ENCODE measurements at regions not wholly inside any gene's neighbourhood (a gene's known extent, or its start where the extent isn't known, plus 50 kb on each side); places are given as distances from the start of the nearest gene placed in this dataset.

DNA sequence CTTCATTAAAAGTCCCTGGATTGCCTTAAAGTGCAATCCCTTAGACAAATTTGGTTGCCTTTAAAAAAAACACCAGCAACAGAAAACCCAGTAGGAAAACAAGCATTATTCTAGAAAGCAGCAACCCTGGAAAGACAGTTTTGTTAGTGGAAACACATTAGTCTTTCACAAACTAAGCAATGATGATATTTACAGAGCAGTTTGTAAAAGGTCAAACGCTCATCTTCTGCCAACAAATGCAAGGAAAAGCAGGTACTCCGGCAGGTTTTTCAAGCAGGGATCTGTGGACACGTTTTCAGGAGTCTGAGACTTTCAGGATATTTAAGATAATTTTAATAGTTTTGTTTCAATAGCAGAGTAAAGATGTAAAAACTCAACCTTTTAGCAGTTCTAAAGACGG lies 202.2 kb downstream of the EXOC5 start:
- Histone ChIP-seq H3K4me3 (ENCODE audit: low read length in 2 of 2) (no peak overlapping the region), H2BK120ac (ENCODE audit: low read depth, low read length) (no peak overlapping the region), H3K27me3 (ENCODE audit: control insufficient read depth in 3 of 3, insufficient read depth in 3 of 3, low read depth in 1 of 3, low read length in 3 of 3) (peaks cover 0 to 38% (median 0%) of the 10 kb centered on the region in 3 experiments), H3K23ac (ENCODE audit: low read depth, low read length, poor library complexity) (no peak overlapping the region), H3K4ac (ENCODE audit: low read length) (no peak overlapping the region), H2BK5ac (ENCODE audit: low read length) (no peak overlapping the region), H3K18ac (ENCODE audit: low read length) (no peak overlapping the region), H2AK5ac (ENCODE audit: low read depth, low read length) (no peak overlapping the region), H3K27ac (replicated peaks; ENCODE audit: low read length) (no peak overlapping the region), H3K9me3 (replicated peaks in 1 of 2; ENCODE audit: control insufficient read depth in 2 of 2, insufficient read depth in 1 of 2, low read depth in 1 of 2, low read length in 2 of 2) (no peaks in the 10 kb centered on the region), H3K9ac (ENCODE audit: low read depth, low read length, poor library complexity) (no peak overlapping the region), H4K91ac (ENCODE audit: low read depth, low read length, poor library complexity) (no peak overlapping the region), H4K8ac (ENCODE audit: low read depth, low read length) (no peak overlapping the region), H2BK15ac (ENCODE audit: low read length) (no peak overlapping the region), H3K79me1 (ENCODE audit: low read depth, low read length) (no peaks in the 10 kb centered on the region), H3K4me2 (ENCODE audit: insufficient read depth, low read length, poor library complexity, severe bottlenecking) (no peak overlapping the region), H2BK12ac (ENCODE audit: low read length) (no peak overlapping the region), H3K14ac (ENCODE audit: low read length) (no peak overlapping the region), H3K36me3 (replicated peaks in 1 of 2; ENCODE audit: control insufficient read depth in 2 of 2, insufficient read depth in 2 of 2, low read length in 2 of 2) (no peaks in the 10 kb centered on the region), H2AFZ (ENCODE audit: low read length) (no peak overlapping the region), H3K4me1 (ENCODE audit: control insufficient read depth in 2 of 2, insufficient read depth in 1 of 2, low read depth in 1 of 2, low read length in 2 of 2) (peaks cover 0 to 3% of the 10 kb centered on the region in 2 donors)
- WGBS, 2 donors (ENCODE audit: extremely low coverage in 2 of 2, insufficient read length in 2 of 2, insufficient replicate concordance in 1 of 2), result no CpG with 5 or more reads among the region's 4 CpGs
- no peak for DNase-seq (ENCODE audit: low spot score)

- no CpG with 5 or more reads among the region's 5 CpGs for WGBS, 2 donors (ENCODE audit: extremely low coverage in 2 of 2, insufficient read length in 2 of 2, insufficient replicate concordance in 1 of 2)
- Histone ChIP-seq H3K23ac (ENCODE audit: low read depth, low read length, poor library complexity) (no peak overlapping the region), H3K4me3 (ENCODE audit: low read length in 2 of 2) (no peak overlapping the region), H2AK5ac (ENCODE audit: low read depth, low read length) (no peak overlapping the region), H3K4ac (ENCODE audit: low read length) (no peak overlapping the region), H2BK15ac (ENCODE audit: low read length) (no peak overlapping the region), H2AFZ (ENCODE audit: low read length) (no peak overlapping the region), H3K4me2 (ENCODE audit: insufficient read depth, low read length, poor library complexity, severe bottlenecking) (no peak overlapping the region), H2BK12ac (ENCODE audit: low read length) (no peak overlapping the region), H3K79me1 (ENCODE audit: low read depth, low read length) (no peaks in the 10 kb centered on the region), H2BK5ac (ENCODE audit: low read length) (no peak overlapping the region), H2BK120ac (ENCODE audit: low read depth, low read length) (no peak overlapping the region), H3K18ac (ENCODE audit: low read length) (no peak overlapping the region), H3K36me3 (replicated peaks in 1 of 2; ENCODE audit: control insufficient read depth in 2 of 2, insufficient read depth in 2 of 2, low read length in 2 of 2) (no peaks in the 10 kb centered on the region), H3K9me3 (replicated peaks in 1 of 2; ENCODE audit: control insufficient read depth in 2 of 2, insufficient read depth in 1 of 2, low read depth in 1 of 2, low read length in 2 of 2) (no peaks in the 10 kb centered on the region), H3K9ac (ENCODE audit: low read depth, low read length, poor library complexity) (no peak overlapping the region), H3K4me1 (ENCODE audit: control insufficient read depth in 2 of 2, insufficient read depth in 1 of 2, low read depth in 1 of 2, low read length in 2 of 2) (peaks cover 0 to 5% of the 10 kb centered on the region in 2 donors), H3K27ac (replicated peaks; ENCODE audit: low read length) (no peak overlapping the region), H3K14ac (ENCODE audit: low read length) (no peak overlapping the region), H4K91ac (ENCODE audit: low read depth, low read length, poor library complexity) (no peak overlapping the region), H4K8ac (ENCODE audit: low read depth, low read length) (no peak overlapping the region), H3K27me3 (ENCODE audit: control insufficient read depth in 3 of 3, insufficient read depth in 3 of 3, low read depth in 1 of 3, low read length in 3 of 3) (peaks cover 0 to 23% (median 0%) of the 10 kb centered on the region in 3 experiments)
- DNase-seq (ENCODE audit: low spot score), result no peak
Measured at GRCh38 chr14:57061009-57061711, 207.5 kb downstream of the EXOC5 start.

DNA sequence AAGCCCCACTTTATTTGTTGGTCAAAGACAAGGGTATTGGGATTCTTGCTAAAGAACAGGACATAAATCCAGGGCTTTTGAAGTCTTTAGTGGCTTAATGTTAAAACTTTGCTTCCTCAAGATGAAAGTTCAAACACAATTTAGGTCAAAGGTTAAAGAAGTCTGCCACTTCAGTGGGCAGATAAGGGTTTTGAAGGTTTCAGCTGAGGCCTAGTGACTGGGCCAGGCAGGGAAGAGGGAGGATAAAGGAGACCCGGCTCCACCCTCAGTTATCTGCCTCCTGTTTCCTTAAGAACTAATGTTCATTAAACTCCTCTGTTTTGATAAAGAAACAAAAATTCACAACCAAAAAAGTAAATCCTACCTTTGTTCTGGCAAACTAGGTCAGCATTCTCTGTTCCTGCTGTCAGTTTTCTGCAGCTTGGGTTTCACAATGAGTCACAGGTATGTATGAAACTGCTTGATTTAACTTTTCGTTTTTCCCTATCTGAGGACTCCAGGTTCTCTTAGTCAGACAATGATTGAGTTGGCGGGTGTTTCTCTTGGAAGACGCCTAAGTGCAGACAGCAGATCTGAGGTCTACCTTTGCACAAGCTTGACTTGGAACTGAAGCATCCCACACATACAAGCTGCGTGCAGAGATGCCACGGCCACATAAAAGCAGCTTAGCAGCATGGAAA lies 208.3 kb downstream of the EXOC5 start:
- Histone ChIP-seq H3K36me3 (replicated peaks in 1 of 2; ENCODE audit: control insufficient read depth in 2 of 2, insufficient read depth in 2 of 2, low read length in 2 of 2) (no peaks in the 10 kb centered on the region), H3K27ac (replicated peaks; ENCODE audit: low read length) (peak overlapping the region; percentile 0), H3K4me3 (ENCODE audit: low read length in 2 of 2) (no peak overlapping the region), H3K9ac (ENCODE audit: low read depth, low read length, poor library complexity) (no peak overlapping the region), H3K14ac (ENCODE audit: low read length) (no peak overlapping the region), H3K23ac (ENCODE audit: low read depth, low read length, poor library complexity) (no peak overlapping the region), H3K27me3 (ENCODE audit: control insufficient read depth in 3 of 3, insufficient read depth in 3 of 3, low read depth in 1 of 3, low read length in 3 of 3) (peaks cover 0 to 16% (median 0%) of the 10 kb centered on the region in 3 experiments), H2BK15ac (ENCODE audit: low read length) (no peak overlapping the region), H2AFZ (ENCODE audit: low read length) (no peak overlapping the region), H2AK5ac (ENCODE audit: low read depth, low read length) (no peak overlapping the region), H2BK120ac (ENCODE audit: low read depth, low read length) (no peak overlapping the region), H3K4ac (ENCODE audit: low read length) (no peak overlapping the region), H3K18ac (ENCODE audit: low read length) (no peak overlapping the region), H3K9me3 (replicated peaks in 1 of 2; ENCODE audit: control insufficient read depth in 2 of 2, insufficient read depth in 1 of 2, low read depth in 1 of 2, low read length in 2 of 2) (no peaks in the 10 kb centered on the region), H2BK5ac (ENCODE audit: low read length) (no peak overlapping the region), H2BK12ac (ENCODE audit: low read length) (no peak overlapping the region), H3K4me2 (ENCODE audit: insufficient read depth, low read length, poor library complexity, severe bottlenecking) (no peak overlapping the region), H4K91ac (ENCODE audit: low read depth, low read length, poor library complexity) (no peak overlapping the region), H4K8ac (ENCODE audit: low read depth, low read length) (no peak overlapping the region), H3K79me1 (ENCODE audit: low read depth, low read length) (no peaks in the 10 kb centered on the region), H3K4me1 (ENCODE audit: control insufficient read depth in 2 of 2, insufficient read depth in 1 of 2, low read depth in 1 of 2, low read length in 2 of 2) (peaks cover 0 to 5% of the 10 kb centered on the region in 2 donors)
- no peak for DNase-seq (ENCODE audit: low spot score)
- WGBS, 2 donors (ENCODE audit: extremely low coverage in 2 of 2, insufficient read length in 2 of 2, insufficient replicate concordance in 1 of 2), result no CpG with 5 or more reads among the region's 6 CpGs

DNA sequence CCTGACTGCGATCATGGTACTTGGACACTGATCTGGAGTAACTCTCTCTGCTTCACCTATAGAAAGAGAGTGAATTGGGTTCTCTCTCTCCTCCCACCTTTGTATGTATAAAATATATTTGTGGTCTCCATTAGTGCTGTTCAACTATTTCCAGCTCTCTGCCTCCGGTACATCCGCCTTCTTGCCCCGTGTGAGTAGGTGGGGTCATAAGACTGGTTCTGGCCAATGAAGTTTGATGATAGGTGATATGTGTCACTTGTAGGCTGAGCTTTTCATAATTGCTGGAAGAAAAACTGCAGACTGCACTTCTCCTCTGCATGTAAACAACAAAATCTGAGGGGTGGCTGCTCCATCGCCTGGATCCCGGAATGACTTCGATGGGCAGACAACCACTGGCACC lies 210.4 kb downstream of the EXOC5 start:
- peaks cover 0 to 3% (median 0%) of the 10 kb centered on the region in 3 experiments for H3K27me3 ChIP-seq (ENCODE audit: control insufficient read depth in 3 of 3, insufficient read depth in 3 of 3, low read depth in 1 of 3, low read length in 3 of 3)
- H3K36me3 ChIP-seq (replicated peaks in 1 of 2; ENCODE audit: control insufficient read depth in 2 of 2, insufficient read depth in 2 of 2, low read length in 2 of 2), result no peaks in the 10 kb centered on the region
- H3K4me2 ChIP-seq (ENCODE audit: insufficient read depth, low read length, poor library complexity, severe bottlenecking), result no peak overlapping the region
- no peak overlapping the region for H4K91ac ChIP-seq (ENCODE audit: low read depth, low read length, poor library complexity)
- H3K23ac ChIP-seq (ENCODE audit: low read depth, low read length, poor library complexity), result no peak overlapping the region
- no peak overlapping the region for H2BK5ac ChIP-seq (ENCODE audit: low read length)
- peak overlapping the region; percentile 32 for H3K18ac ChIP-seq (ENCODE audit: low read length)
- H2AK5ac ChIP-seq (ENCODE audit: low read depth, low read length), result no peak overlapping the region
- no peak overlapping the region for H2BK12ac ChIP-seq (ENCODE audit: low read length)
- no CpG with 5 or more reads among the region's 7 CpGs for WGBS, 2 donors (ENCODE audit: extremely low coverage in 2 of 2, insufficient read length in 2 of 2, insufficient replicate concordance in 1 of 2)
- no peak overlapping the region for H3K27ac ChIP-seq (replicated peaks; ENCODE audit: low read length)
- no peak overlapping the region for H3K4me3 ChIP-seq (ENCODE audit: low read length in 2 of 2)
- H3K4ac ChIP-seq (ENCODE audit: low read length), result no peak overlapping the region
- no peak overlapping the region for H3K9ac ChIP-seq (ENCODE audit: low read depth, low read length, poor library complexity)
- peaks cover 0 to 5% of the 10 kb centered on the region in 2 donors for H3K4me1 ChIP-seq (ENCODE audit: control insufficient read depth in 2 of 2, insufficient read depth in 1 of 2, low read depth in 1 of 2, low read length in 2 of 2)
- H2BK15ac ChIP-seq (ENCODE audit: low read length), result no peak overlapping the region
- no peak overlapping the region for H3K14ac ChIP-seq (ENCODE audit: low read length)
- H2BK120ac ChIP-seq (ENCODE audit: low read depth, low read length), result no peak overlapping the region
- no peak overlapping the region for H4K8ac ChIP-seq (ENCODE audit: low read depth, low read length)
- H3K9me3 ChIP-seq (replicated peaks in 1 of 2; ENCODE audit: control insufficient read depth in 2 of 2, insufficient read depth in 1 of 2, low read depth in 1 of 2, low read length in 2 of 2), result no peaks in the 10 kb centered on the region
- no peak for DNase-seq (ENCODE audit: low spot score)
- no peaks in the 10 kb centered on the region for H3K79me1 ChIP-seq (ENCODE audit: low read depth, low read length)
- H2AFZ ChIP-seq (ENCODE audit: low read length), result no peak overlapping the region
